HG03103 (cell line): ENCODE measurements at regions not wholly inside any gene's neighbourhood (a gene's known extent, or its start where the extent isn't known, plus 50 kb on each side); places are given as distances from the start of the nearest gene placed in this dataset.

Source experiments
- ATAC-seq: cut with Tn5 transposase; IDR thresholded peaks from one replicate; pipeline ENCODE4 v1.9.1; 2021; ENCODE audit warnings: low read depth; ENCODE audit not compliant: unreplicated experiment

- ATAC-seq: no peak
These were observed 547.2 kb downstream of the ZNF804A start for GRCh38 chr2:185145316-185146121.

- ATAC-seq: no peak
These were observed 549.0 kb downstream of the ZNF804A start for GRCh38 chr2:185147361-185147760.

GRCh38 chr2:185152186-185152585, 553.9 kb downstream of the ZNF804A start:
- no peak for ATAC-seq

- no peak for ATAC-seq
These were observed 563.4 kb downstream of the ZNF804A start for GRCh38 chr2:185161701-185162100.

GRCh38 chr2:185174353-185174752, 564.3 kb upstream of the FSIP2 start:
- no peak for ATAC-seq

GRCh38 chr2:185179743-185180142, 558.9 kb upstream of the FSIP2 start:
- no peak for ATAC-seq

GRCh38 chr2:185181901-185182300, 556.7 kb upstream of the FSIP2 start:
- ATAC-seq: no peak

- ATAC-seq: no peak
These were observed 553.6 kb upstream of the FSIP2 start for GRCh38 chr2:185185044-185185443.

GRCh38 chr2:185187421-185187820, 551.2 kb upstream of the FSIP2 start:
- no peak for ATAC-seq

GRCh38 chr2:185188656-185189055, 549.9 kb upstream of the FSIP2 start:
- no peak for ATAC-seq

GRCh38 chr2:185201063-185201462, 537.5 kb upstream of the FSIP2 start:
- no peak for ATAC-seq

GRCh38 chr2:185202381-185202780, 536.2 kb upstream of the FSIP2 start:
- ATAC-seq: no peak

GRCh38 chr2:185202945-185203528, 535.6 kb upstream of the FSIP2 start:
- ATAC-seq: no peak

- no peak for ATAC-seq
These were observed 530.3 kb upstream of the FSIP2 start for GRCh38 chr2:185208261-185208660.

GRCh38 chr2:185215497-185215896, 523.1 kb upstream of the FSIP2 start:
- ATAC-seq: no peak

- ATAC-seq: no peak
These were observed 518.6 kb upstream of the FSIP2 start for GRCh38 chr2:185219981-185220380.

- ATAC-seq: no peak
These were observed 516.3 kb upstream of the FSIP2 start for GRCh38 chr2:185222311-185222710.

GRCh38 chr2:185227391-185227790, 511.2 kb upstream of the FSIP2 start:
- ATAC-seq: no peak

- no peak for ATAC-seq
These were observed 499.1 kb upstream of the FSIP2 start for GRCh38 chr2:185239491-185239890.

GRCh38 chr2:185240796-185241195, 497.8 kb upstream of the FSIP2 start:
- ATAC-seq: no peak

- ATAC-seq: no peak
These were observed 497.0 kb upstream of the FSIP2 start for GRCh38 chr2:185241556-185241955.

GRCh38 chr2:185242462-185242861, 496.1 kb upstream of the FSIP2 start:
- no peak for ATAC-seq
